ENCODE measurements at regions not wholly inside any gene's neighbourhood (a gene's known extent, or its start where the extent isn't known, plus 50 kb on each side); places are given as distances from the start of the nearest gene placed in this dataset.
A peak's percentile ranks its signal among the peaks of the same experiment; 100 is the strongest.

DNA sequence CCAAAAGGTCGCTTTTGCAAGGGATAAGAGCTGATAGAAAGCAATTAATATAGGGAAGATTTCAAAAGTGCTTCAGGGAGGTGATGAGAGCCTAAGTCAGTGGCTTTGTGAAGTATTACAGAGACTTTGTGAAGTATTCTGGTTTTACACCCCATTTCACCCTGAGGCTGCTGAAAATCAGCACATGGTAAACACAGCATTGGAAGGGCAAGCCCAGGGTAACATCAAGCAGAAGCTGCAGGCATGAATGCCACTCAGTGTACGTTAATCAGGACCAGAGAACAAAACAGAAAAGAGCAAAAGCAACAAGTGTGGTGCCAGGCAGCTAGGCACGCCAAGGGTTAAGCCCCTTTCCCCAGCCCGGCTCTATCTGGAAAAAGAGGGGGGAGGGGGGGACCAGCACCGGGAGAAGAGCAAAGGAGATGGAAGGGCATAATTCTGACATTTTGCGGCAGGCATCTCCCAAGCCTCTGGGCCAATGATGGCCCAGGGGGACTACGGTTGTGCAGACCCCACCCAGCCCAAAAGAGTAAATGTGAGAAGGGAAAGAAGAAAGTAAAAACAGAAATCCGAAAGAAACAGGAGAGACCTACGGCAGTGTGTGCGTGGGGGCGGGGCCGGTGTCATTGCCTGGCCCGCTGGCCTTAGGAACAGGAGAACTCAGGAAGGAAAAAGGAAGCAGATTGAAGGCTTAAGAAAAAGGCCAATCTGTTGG is 58.9 kb downstream of the DHRS2 start:
- no peak overlapping the region for H2BK15ac ChIP-seq (ENCODE audit: low read depth, low read length)
- no peak overlapping the region for H3K27ac ChIP-seq (ENCODE audit: insufficient read length, low read depth, low read length)
- H4K8ac ChIP-seq (replicated peaks; ENCODE audit: insufficient read length, low read depth, low read length) = no peak overlapping the region

More for the DNA sequence above, 58.9 kb downstream of the DHRS2 start:
- Histone ChIP-seq H4K5ac (ENCODE audit: insufficient read length, low read depth, low read length) (no peak overlapping the region), H3K79me1 (ENCODE audit: insufficient read depth, low read depth, low read length, poor library complexity, severe bottlenecking) (no peaks in the 10 kb centered on the region), H3K27me3 (ENCODE audit: insufficient read depth, low read length) (no peaks in the 10 kb centered on the region), H2BK5ac (ENCODE audit: insufficient read length, low read length) (no peak overlapping the region), H3T11ph (ENCODE audit: low read length) (no peak overlapping the region), H3K56ac (ENCODE audit: insufficient read length, low read depth, low read length) (no peak overlapping the region), H3K79me2 (ENCODE audit: insufficient read depth, low read length) (no peaks in the 10 kb centered on the region), H2AK5ac (ENCODE audit: insufficient read length, low read length) (no peak overlapping the region), H3K23me2 (ENCODE audit: insufficient read length, low read depth, low read length, poor library complexity, severe bottlenecking) (no peaks in the 10 kb centered on the region), H4K20me1 (ENCODE audit: control insufficient read depth, insufficient read depth, insufficient read length) (no peaks in the 10 kb centered on the region), H3K9me3 (ENCODE audit: control insufficient read depth, low read depth, low read length) (no peaks in the 10 kb centered on the region), H3K14ac (ENCODE audit: insufficient read depth, low read length) (no peak overlapping the region; the same call in 1 of the 2 replicates), H2AFZ (ENCODE audit: low read length) (no peak overlapping the region), H2BK20ac (ENCODE audit: low read depth, low read length, poor library complexity, severe bottlenecking) (no peak overlapping the region), H3K4ac (ENCODE audit: low read depth, low read length) (no peak overlapping the region), H2BK12ac (ENCODE audit: insufficient read length, low read depth, low read length) (no peak overlapping the region), H3K18ac (ENCODE audit: insufficient read length, low read depth, low read length) (no peak overlapping the region), H4K91ac (ENCODE audit: insufficient read length, low read depth, low read length) (no peak overlapping the region), H3K9ac (ENCODE audit: extremely low read depth, insufficient read length, low read length) (no peak overlapping the region), H2BK120ac (ENCODE audit: low read depth, low read length, poor library complexity, severe bottlenecking) (no peak overlapping the region), H3K4me1 (ENCODE audit: insufficient read depth, low read length) (peaks cover 6% of the 10 kb centered on the region; the same call in 1 of the 2 replicates), H3K4me2 (ENCODE audit: insufficient read depth, insufficient read length, low read length) (peak overlapping the region; percentile 55), H3K23ac (ENCODE audit: insufficient read length, low read depth, low read length) (no peak overlapping the region)
- peak; percentile 45 for DNase-seq
- Mint-ChIP-seq H3K27ac (no peak overlapping the region), H3K4me3 (no peak overlapping the region), H3K36me3 (ENCODE audit: insufficient read depth in 1 of 3, low read depth in 3 of 3) (peaks cover 6 to 9% (median 9%) of the 10 kb centered on the region in 3 experiments), H3K9me3 (peaks cover 18 to 31% of the 10 kb centered on the region in 2 experiments), H3K27me3 (ENCODE audit: low read depth) (peaks cover 6% of the 10 kb centered on the region), H3K4me1 (no peaks in the 10 kb centered on the region; a peak in 2 of 4 replicates)
- no CpG with 5 or more reads among the region's 13 CpGs for WGBS (ENCODE audit: extremely low coverage, insufficient read length, low lambda C conversion rate)
- TF ChIP-seq, protein P1, sequence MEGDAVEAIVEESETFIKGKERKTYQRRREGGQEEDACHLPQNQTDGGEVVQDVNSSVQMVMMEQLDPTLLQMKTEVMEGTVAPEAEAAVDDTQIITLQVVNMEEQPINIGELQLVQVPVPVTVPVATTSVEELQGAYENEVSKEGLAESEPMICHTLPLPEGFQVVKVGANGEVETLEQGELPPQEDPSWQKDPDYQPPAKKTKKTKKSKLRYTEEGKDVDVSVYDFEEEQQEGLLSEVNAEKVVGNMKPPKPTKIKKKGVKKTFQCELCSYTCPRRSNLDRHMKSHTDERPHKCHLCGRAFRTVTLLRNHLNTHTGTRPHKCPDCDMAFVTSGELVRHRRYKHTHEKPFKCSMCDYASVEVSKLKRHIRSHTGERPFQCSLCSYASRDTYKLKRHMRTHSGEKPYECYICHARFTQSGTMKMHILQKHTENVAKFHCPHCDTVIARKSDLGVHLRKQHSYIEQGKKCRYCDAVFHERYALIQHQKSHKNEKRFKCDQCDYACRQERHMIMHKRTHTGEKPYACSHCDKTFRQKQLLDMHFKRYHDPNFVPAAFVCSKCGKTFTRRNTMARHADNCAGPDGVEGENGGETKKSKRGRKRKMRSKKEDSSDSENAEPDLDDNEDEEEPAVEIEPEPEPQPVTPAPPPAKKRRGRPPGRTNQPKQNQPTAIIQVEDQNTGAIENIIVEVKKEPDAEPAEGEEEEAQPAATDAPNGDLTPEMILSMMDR (conservative IDR thresholded peaks at IDR 0.05) = no peak
